HG03095 (cell line): ENCODE measurements at regions not wholly inside any gene's neighbourhood (a gene's known extent, or its start where the extent isn't known, plus 50 kb on each side); places are given as distances from the start of the nearest gene placed in this dataset.
"Not testable (repeated sequence)": the region's sequence is repeated elsewhere in the genome, so short reads cannot be mapped to it uniquely, and the experiment has no call there.

ENCODE experiments used
- ATAC-seq: cut with Tn5 transposase; IDR thresholded peaks from one replicate; pipeline ENCODE4 v1.9.1; 2021; ENCODE audit warnings: moderate library complexity; ENCODE audit not compliant: unreplicated experiment

- no peak for ATAC-seq
Observed at GRCh38 chr6:120545353-120545752, 788.9 kb downstream of the TBC1D32 start.

GRCh38 chr6:120534954-120535353 is 799.3 kb downstream of the TBC1D32 start:
- no peak for ATAC-seq

GRCh38 chr6:120526576-120526975 is 807.7 kb downstream of the TBC1D32 start:
- ATAC-seq, result no peak

GRCh38 chr6:120514544-120514943 is 819.7 kb downstream of the TBC1D32 start:
- no peak for ATAC-seq

- ATAC-seq, result no peak
Observed at GRCh38 chr6:120511712-120512111, 822.6 kb downstream of the TBC1D32 start.

- ATAC-seq, result no peak
Observed at GRCh38 chr6:120498711-120499110, 835.6 kb downstream of the TBC1D32 start.

GRCh38 chr6:120496661-120497060 is 837.6 kb downstream of the TBC1D32 start:
- ATAC-seq, result no peak

GRCh38 chr6:120493505-120493904 is 840.8 kb downstream of the TBC1D32 start:
- ATAC-seq, result no peak

GRCh38 chr6:120489941-120490340 is 844.3 kb downstream of the TBC1D32 start:
- no peak for ATAC-seq

- ATAC-seq, result no peak
Observed at GRCh38 chr6:120484146-120484545, 850.1 kb downstream of the TBC1D32 start.

GRCh38 chr6:120478650-120479049 is 855.6 kb downstream of the TBC1D32 start:
- no peak for ATAC-seq

- ATAC-seq, result no peak
Observed at GRCh38 chr6:120473804-120474203, 860.5 kb downstream of the TBC1D32 start.

- ATAC-seq, result no peak
Observed at GRCh38 chr6:120468486-120468885, 865.8 kb downstream of the TBC1D32 start.

GRCh38 chr6:120451508-120451907 is 882.8 kb downstream of the TBC1D32 start:
- no peak for ATAC-seq

- ATAC-seq, result no peak
Observed at GRCh38 chr6:120447605-120448004, 886.7 kb downstream of the TBC1D32 start.

- ATAC-seq, result not testable (repeated sequence)
Observed at GRCh38 chr6:120432840-120433239, 901.4 kb downstream of the TBC1D32 start.

- no peak for ATAC-seq
Observed at GRCh38 chr6:120431841-120432240, 902.4 kb downstream of the TBC1D32 start.

- ATAC-seq, result no peak
Observed at GRCh38 chr6:120411394-120411793, 922.9 kb downstream of the TBC1D32 start.

GRCh38 chr6:120410586-120410985 is 923.7 kb downstream of the TBC1D32 start:
- no peak for ATAC-seq

- ATAC-seq, result no peak
Observed at GRCh38 chr6:120407696-120408095, 926.6 kb downstream of the TBC1D32 start.

- no peak for ATAC-seq
Observed at GRCh38 chr6:120405947-120406346, 928.3 kb downstream of the TBC1D32 start.

GRCh38 chr6:120395784-120396183 is 938.5 kb downstream of the TBC1D32 start:
- no peak for ATAC-seq

GRCh38 chr6:120395330-120395729 is 939.0 kb downstream of the TBC1D32 start:
- no peak for ATAC-seq

GRCh38 chr6:120392941-120393340 is 941.3 kb downstream of the TBC1D32 start:
- ATAC-seq, result no peak
